ENCODE measurements at regions not wholly inside any gene's neighbourhood (a gene's known extent, or its start where the extent isn't known, plus 50 kb on each side); places are given as distances from the start of the nearest gene placed in this dataset.

- no peaks in the 10 kb centered on the region for H3K9me2 ChIP-seq (ENCODE audit: low read depth, low read length)
- H3K79me2 ChIP-seq (ENCODE audit: insufficient read depth, low read length) = no peaks in the 10 kb centered on the region
- H3K27ac ChIP-seq (ENCODE audit: low read depth, low read length, poor library complexity, severe bottlenecking) = no peak overlapping the region
- no peak overlapping the region for H3K9ac ChIP-seq (ENCODE audit: low read length)
- H3F3A ChIP-seq (ENCODE audit: insufficient read depth, low read length) = no peaks in the 10 kb centered on the region
- H3K27me3 ChIP-seq (ENCODE audit: insufficient read depth, low read length) = 0 out of 2 replicates have a peak, but pooled peaks cover 3% of the 10 kb centered on the region
- no peak overlapping the region for H2AFZ ChIP-seq (ENCODE audit: low read length)
- H3K9me3 ChIP-seq (ENCODE audit: low read length) = no peaks in the 10 kb centered on the region
- no peak for TF ChIP-seq EZH2 (IDR thresholded peaks at IDR 0.05; ENCODE audit: borderline replicate concordance, low read length)
- no peak for TF ChIP-seq CTCF (IDR thresholded peaks at IDR 0.05; ENCODE audit: low read length)
- no peaks in the 10 kb centered on the region for H3K4me1 ChIP-seq (ENCODE audit: insufficient read depth, low read length, severe bottlenecking)
- no peak overlapping the region for H3K4me3 ChIP-seq (ENCODE audit: low read depth, low read length, poor library complexity, severe bottlenecking)
- H4K20me1 ChIP-seq (ENCODE audit: insufficient read depth, low read length) = no peaks in the 10 kb centered on the region
- no peak overlapping the region for H3K4me2 ChIP-seq (ENCODE audit: low read length)
- H3K36me3 ChIP-seq (ENCODE audit: insufficient read depth, low read length) = no peaks in the 10 kb centered on the region
Measured at GRCh38 chr2:16165518-16166326, 225.4 kb downstream of the MYCN start.

GRCh38 chr2:16162491-16163040 is 222.2 kb downstream of the MYCN start:
- 0 out of 2 replicates have a peak, but pooled peaks cover 3% of the 10 kb centered on the region for H3K27me3 ChIP-seq (ENCODE audit: insufficient read depth, low read length)
- H3K27ac ChIP-seq (ENCODE audit: low read depth, low read length, poor library complexity, severe bottlenecking) = no peak overlapping the region
- H3K9me3 ChIP-seq (ENCODE audit: low read length) = no peaks in the 10 kb centered on the region
- no peaks in the 10 kb centered on the region for H3F3A ChIP-seq (ENCODE audit: insufficient read depth, low read length)
- H3K79me2 ChIP-seq (ENCODE audit: insufficient read depth, low read length) = no peaks in the 10 kb centered on the region
- H3K9ac ChIP-seq (ENCODE audit: low read length) = no peak overlapping the region
- H3K4me2 ChIP-seq (ENCODE audit: low read length) = no peak overlapping the region
- H3K4me1 ChIP-seq (ENCODE audit: insufficient read depth, low read length, severe bottlenecking) = no peaks in the 10 kb centered on the region
- TF ChIP-seq CTCF (IDR thresholded peaks at IDR 0.05; ENCODE audit: low read length) (no peak), EZH2 (IDR thresholded peaks at IDR 0.05; ENCODE audit: borderline replicate concordance, low read length) (no peak)
- no peaks in the 10 kb centered on the region for H3K36me3 ChIP-seq (ENCODE audit: insufficient read depth, low read length)
- no peak overlapping the region for H3K4me3 ChIP-seq (ENCODE audit: low read depth, low read length, poor library complexity, severe bottlenecking)
- H3K9me2 ChIP-seq (ENCODE audit: low read depth, low read length) = no peaks in the 10 kb centered on the region
- H4K20me1 ChIP-seq (ENCODE audit: insufficient read depth, low read length) = no peaks in the 10 kb centered on the region
- no peak overlapping the region for H2AFZ ChIP-seq (ENCODE audit: low read length)

GRCh38 chr2:16161768-16162490 is 221.6 kb downstream of the MYCN start:
- Histone ChIP-seq H3K27ac (ENCODE audit: low read depth, low read length, poor library complexity, severe bottlenecking) (no peak overlapping the region), H2AFZ (ENCODE audit: low read length) (no peak overlapping the region), H3K9me2 (ENCODE audit: low read depth, low read length) (no peaks in the 10 kb centered on the region), H3K36me3 (ENCODE audit: insufficient read depth, low read length) (no peaks in the 10 kb centered on the region), H3K79me2 (ENCODE audit: insufficient read depth, low read length) (no peaks in the 10 kb centered on the region), H3K4me3 (ENCODE audit: low read depth, low read length, poor library complexity, severe bottlenecking) (no peak overlapping the region), H3K9ac (ENCODE audit: low read length) (no peak overlapping the region), H3K4me2 (ENCODE audit: low read length) (no peak overlapping the region), H3F3A (ENCODE audit: insufficient read depth, low read length) (no peaks in the 10 kb centered on the region), H4K20me1 (ENCODE audit: insufficient read depth, low read length) (no peaks in the 10 kb centered on the region), H3K4me1 (ENCODE audit: insufficient read depth, low read length, severe bottlenecking) (no peaks in the 10 kb centered on the region), H3K9me3 (ENCODE audit: low read length) (no peaks in the 10 kb centered on the region), H3K27me3 (ENCODE audit: insufficient read depth, low read length) (0 out of 2 replicates have a peak, but pooled peaks cover 3% of the 10 kb centered on the region)
- TF ChIP-seq CTCF (IDR thresholded peaks at IDR 0.05; ENCODE audit: low read length) = no peak
- no peak for TF ChIP-seq EZH2 (IDR thresholded peaks at IDR 0.05; ENCODE audit: borderline replicate concordance, low read length)
